ENCODE measurements at regions not wholly inside any gene's neighbourhood (a gene's known extent, or its start where the extent isn't known, plus 50 kb on each side); places are given as distances from the start of the nearest gene placed in this dataset.

- TF ChIP-seq CTCF (conservative IDR thresholded peaks at IDR 0.05) (no peak), EZH2 (IDR thresholded peaks at IDR 0.05; ENCODE audit: low read depth) (no peak)
Observed at GRCh38 chr3:124557433-124558232, 172.6 kb upstream of the UMPS start.
